GM20431 (cell line): ENCODE measurements at regions not wholly inside any gene's neighbourhood (a gene's known extent, or its start where the extent isn't known, plus 50 kb on each side); places are given as distances from the start of the nearest gene placed in this dataset.
"Not testable (repeated sequence)": the region's sequence is repeated elsewhere in the genome, so short reads cannot be mapped to it uniquely, and the experiment has no call there.

Source experiments
- in situ Hi-C: fragments of 300-500 bp; cut with MseI, MboI; formaldehyde crosslinking; loops from one replicate; pipeline ENCODE4 v1.15.0; 2020; ENCODE audit warnings: low sequenced_read_pairs; ENCODE audit not compliant: unreplicated experiment

DNA sequence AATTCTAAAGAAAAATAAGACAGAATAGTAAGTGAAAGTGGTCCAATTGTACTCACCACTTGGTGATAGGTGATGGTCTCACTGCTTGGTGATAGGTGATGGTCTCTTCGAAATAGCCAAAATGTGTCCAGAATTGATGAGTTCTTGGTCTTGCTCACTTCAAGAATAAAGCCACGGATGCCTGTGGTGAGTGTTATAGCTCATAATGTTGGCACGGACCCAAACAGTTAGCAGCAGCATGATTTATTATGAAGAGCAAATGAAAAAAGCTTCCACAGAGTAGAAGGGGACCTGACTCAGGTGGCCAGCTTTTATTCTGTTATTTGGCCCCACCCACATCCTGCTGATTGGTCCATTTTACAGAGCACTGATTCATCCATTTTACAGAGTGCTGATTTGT is 272.6 kb downstream of the RPS4Y2 start:
- in situ Hi-C loops: no loop called here

DNA sequence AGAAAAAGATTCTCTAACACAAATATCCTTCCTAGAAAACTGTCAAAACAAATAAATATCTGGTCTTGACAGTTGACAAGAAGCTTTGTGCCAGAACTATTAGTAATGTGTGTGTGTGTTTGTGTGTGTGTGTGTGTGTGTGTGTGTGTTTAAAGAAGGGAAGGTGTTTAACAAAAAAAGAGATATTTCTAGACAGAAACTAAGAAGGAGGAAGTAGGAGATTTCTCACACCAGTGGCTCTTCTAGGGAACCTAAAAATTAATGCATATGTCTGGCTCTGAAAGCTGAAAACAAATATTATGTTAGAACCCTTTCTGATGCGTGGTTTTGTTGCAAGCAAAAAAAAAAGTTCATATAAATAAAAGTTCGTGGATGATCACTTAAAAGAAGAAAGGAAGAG is 277.5 kb downstream of the RPS4Y2 start:
- in situ Hi-C loops: no loop called here

DNA sequence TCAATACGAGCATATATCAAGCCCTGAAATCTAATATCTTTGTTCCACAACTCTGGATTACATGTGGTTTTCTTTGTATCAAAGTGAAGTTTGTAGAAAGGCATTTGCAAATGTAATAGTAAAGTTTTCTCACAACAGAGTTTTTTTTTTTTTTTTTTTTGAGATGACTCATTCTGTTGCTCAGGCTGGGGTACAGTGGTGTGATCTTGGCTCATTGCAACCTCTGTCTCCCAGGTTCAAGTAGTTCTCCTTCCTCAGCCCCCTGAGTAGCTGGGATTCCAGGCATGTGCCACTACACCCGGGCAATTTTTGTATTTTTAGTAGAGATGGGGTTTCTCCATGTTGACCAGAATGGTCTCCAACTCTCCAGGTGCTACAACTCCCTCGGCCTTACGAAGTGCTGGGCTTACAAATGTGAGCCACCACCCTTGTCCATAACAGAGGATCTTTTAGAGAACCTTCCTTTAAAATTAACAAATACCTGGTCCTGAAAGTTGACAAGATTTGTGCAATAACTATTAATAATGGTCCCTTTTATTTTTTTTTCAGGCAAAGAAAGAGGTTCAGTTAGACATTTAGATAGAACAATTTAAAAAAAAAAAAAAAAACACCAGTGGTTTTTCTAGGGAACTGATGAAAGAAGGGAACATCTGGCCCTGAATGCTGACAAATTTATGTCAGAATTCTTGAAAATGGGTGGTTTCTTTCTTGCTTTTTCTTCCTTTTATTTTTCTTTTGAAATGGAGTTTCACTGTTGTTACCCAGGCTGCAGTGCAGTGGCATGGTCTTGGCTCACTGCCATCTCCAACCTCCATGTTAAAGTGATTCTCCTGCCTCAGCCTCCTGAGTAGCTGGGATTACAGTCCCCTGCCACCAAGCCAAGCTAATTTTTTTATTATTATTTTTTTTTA is 278.5 kb downstream of the RPS4Y2 start:
- in situ Hi-C loops: no loop called here

GRCh38 chrY:21037398-21037797 is 281.5 kb downstream of the RPS4Y2 start:
- in situ Hi-C loops: not testable (repeated sequence)

DNA sequence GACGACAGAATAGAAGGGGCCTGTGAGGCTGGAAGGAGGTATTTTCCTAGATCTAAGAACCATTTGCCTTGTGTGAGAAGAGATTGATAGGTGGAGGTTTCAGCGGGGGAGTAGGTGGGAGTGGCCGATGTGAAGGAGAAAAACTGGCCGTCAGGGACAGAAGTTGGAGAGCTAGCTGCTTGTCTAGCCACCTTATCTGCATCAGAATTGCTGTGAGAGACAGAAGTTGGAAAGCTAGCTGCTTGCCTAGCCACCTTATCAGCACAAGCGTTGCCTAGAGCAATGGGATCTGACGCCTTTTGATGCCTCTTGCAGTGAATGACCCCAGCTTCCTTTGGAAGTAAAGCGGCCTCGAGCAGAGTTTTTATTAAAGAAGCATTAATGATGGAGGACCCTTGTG is 283.9 kb downstream of the RPS4Y2 start:
- in situ Hi-C loops: no loop called here

- in situ Hi-C loops: not testable (repeated sequence)
Measured at GRCh38 chrY:21040711-21041110, 284.8 kb downstream of the RPS4Y2 start.

DNA sequence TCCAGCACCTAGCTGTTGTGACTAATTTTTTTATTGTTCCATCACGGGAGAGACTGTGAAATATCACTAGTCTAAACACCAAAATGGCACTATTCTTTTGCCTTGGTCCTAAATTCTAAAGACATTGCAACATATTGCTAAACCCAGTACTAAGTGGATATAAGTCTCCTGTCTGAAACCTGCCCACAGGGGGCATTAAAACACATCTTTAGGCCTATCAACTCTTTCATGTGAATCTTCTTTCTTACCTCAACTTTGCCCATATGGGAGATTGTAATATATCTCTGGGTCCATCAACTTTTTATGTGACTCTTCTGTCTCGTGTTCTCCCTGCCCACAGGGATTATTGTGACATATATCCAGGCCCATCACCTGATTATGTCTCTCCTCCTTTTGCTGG is 317.2 kb downstream of the RPS4Y2 start:
- in situ Hi-C loops: no loop called here

- in situ Hi-C loops: no loop called here
Measured at GRCh38 chrY:21073641-21074260, 317.8 kb downstream of the RPS4Y2 start.

DNA sequence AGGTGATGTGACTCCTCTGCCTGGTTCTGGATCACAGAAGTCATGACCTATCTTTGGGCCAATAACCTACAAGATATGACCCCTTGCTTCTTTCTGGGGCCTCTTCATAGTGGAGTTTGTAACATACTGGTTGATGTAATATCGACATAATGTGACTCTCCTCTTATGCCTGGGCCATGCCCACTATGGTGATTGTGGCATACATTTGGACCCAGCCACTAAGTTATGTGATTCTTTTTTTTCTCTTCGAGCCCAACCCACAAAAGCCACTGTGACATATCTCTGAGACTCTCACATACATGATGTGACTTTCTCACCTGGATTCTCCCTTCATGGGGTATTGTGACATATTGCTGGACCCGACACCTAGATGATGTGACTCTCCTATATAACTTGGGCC is 319.8 kb downstream of the RPS4Y2 start:
- in situ Hi-C loops: no loop called here

DNA sequence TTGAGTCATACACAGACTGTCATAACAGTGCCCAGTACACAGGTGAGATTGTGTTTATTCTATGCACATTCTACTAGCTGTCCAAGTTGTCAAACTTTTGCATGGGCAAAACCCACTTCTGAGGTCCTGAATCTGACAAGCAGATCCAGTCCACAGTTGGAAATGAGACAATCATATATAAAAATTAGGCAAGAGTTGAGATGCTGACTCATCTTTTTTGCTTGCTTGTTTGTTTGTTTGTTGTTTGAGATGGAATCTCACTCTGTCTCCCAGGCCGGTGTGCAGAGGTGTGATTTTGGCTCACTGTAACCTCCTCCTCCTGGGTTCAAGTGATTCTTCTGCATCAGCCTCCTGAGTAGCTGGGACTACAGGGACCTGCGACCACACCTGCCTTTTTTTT is 323.8 kb downstream of the RPS4Y2 start:
- in situ Hi-C loops: no loop called here

GRCh38 chrY:21081640-21082611 is 326.0 kb downstream of the RPS4Y2 start:
- in situ Hi-C loops: no loop called here

DNA sequence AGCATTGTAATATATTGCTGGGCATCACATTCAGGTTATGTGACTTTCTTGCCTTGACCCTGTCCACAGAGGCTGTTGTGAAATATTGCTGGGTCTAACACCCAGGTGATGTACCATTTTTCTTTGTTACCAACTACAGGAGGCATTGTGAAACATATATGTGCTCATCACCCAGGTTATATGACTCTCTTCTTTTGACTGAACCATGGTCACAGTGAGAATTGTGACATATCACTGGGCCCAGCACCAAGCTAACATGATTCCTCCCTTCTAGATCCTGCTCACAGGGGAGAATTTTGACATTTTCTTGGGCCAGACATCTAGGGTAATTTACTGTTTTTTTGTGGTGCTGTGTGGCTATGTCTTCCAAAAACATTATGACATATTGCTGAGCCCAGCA is 326.7 kb downstream of the RPS4Y2 start:
- in situ Hi-C loops: no loop called here

GRCh38 chrY:21091909-21092308 is 336.0 kb downstream of the RPS4Y2 start:
- in situ Hi-C loops: no loop called here

- in situ Hi-C loops: loop anchor here (25.0 kb wide), 1 partner anchor 110 kb away; no protein-coding TSS in a partner anchor
Measured at GRCh38 chrY:21102507-21102906, 346.6 kb downstream of the RPS4Y2 start.

DNA sequence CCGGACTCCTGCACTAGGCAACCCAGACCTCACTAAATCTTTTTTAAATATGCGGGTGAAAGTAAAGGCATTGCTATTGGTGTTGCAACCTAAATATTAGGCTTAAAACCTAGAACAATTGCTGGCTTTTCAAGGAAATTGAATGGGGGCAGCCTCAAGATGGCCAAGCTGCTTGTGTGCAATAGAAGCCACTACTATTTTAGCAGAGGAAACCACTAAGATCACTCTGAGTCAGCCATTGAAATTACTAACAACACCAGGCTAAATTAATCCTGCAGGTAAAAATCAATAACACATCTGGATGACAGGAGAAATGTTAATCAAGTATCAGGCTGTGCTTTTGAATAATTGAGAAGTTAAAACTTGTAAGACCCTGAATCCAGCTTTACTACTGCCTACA is 348.0 kb downstream of the RPS4Y2 start:
- in situ Hi-C loops: loop anchor here (25.0 kb wide), 1 partner anchor 108 kb away; no protein-coding TSS in a partner anchor

GRCh38 chrY:21105529-21105928 is 349.6 kb downstream of the RPS4Y2 start:
- in situ Hi-C loops: loop anchor here (25.0 kb wide), 1 partner anchor 107 kb away; no protein-coding TSS in a partner anchor

DNA sequence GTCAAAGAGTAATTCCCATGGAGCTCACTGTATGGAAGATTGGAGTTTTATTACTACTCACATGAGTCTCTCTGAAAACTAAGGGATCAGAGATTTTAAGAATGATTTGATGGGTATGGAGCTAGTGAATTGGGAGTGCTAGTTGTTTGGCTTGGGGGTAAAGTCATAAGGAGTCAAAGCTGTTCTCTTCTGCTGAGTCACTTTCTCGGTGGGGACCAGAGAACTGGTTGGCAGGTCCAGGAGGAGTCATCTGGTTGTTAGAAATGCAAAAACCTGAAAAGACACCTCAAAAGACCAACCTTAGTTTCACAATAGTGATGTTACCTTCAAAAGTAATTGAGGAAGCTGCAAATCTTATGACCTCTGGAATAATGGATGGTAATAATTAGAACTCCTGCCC is 355.4 kb downstream of the RPS4Y2 start:
- in situ Hi-C loops: loop anchor here (25.0 kb wide), 1 partner anchor 101 kb away; no protein-coding TSS in a partner anchor

- in situ Hi-C loops: loop anchor here (25.0 kb wide), 1 partner anchor 91 kb away; no protein-coding TSS in a partner anchor
Measured at GRCh38 chrY:21121065-21121464, 365.2 kb downstream of the RPS4Y2 start.

- in situ Hi-C loops: no loop called here
Measured at GRCh38 chrY:21135591-21135990, 375.5 kb upstream of the RBMY1B start.
